ENCODE measurements at regions not wholly inside any gene's neighbourhood (a gene's known extent, or its start where the extent isn't known, plus 50 kb on each side); places are given as distances from the start of the nearest gene placed in this dataset.

DNA sequence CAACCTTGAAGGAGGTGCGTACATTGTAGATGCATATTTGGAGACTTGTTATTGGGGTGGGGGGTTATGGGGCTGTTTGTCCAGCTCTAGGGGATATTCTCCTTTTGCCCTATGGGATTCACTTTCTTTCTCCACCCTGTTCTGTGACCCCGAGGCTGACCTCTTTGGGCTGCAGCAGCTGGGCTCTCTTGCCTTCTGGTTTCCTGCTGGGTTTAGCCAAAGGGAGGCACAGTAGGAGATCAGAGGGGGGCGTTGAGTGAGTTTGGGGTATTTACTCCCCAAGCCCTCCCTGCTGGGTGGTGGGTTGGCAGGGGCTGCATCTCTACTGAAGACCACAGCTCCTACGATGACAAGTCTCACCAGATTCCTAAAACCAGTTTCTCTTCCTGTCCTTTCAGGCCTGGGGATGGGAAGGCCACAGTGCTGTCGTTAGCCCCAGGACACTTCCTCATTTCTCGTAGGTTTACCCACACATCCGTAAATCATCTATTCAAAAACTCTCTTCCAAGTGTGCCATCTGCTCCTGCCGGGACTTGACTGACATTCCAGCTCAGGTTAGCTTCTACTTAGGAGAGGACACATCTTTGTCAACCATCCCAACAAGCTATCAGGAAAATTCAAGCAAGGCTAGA, 127.1 kb downstream of the TMEM30B start:
- TF ChIP-seq EZH2 (IDR thresholded peaks at IDR 0.05; ENCODE audit: low read depth, unreplicated experiment): no peak
- TF ChIP-seq, protein P1, sequence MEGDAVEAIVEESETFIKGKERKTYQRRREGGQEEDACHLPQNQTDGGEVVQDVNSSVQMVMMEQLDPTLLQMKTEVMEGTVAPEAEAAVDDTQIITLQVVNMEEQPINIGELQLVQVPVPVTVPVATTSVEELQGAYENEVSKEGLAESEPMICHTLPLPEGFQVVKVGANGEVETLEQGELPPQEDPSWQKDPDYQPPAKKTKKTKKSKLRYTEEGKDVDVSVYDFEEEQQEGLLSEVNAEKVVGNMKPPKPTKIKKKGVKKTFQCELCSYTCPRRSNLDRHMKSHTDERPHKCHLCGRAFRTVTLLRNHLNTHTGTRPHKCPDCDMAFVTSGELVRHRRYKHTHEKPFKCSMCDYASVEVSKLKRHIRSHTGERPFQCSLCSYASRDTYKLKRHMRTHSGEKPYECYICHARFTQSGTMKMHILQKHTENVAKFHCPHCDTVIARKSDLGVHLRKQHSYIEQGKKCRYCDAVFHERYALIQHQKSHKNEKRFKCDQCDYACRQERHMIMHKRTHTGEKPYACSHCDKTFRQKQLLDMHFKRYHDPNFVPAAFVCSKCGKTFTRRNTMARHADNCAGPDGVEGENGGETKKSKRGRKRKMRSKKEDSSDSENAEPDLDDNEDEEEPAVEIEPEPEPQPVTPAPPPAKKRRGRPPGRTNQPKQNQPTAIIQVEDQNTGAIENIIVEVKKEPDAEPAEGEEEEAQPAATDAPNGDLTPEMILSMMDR (conservative IDR thresholded peaks at IDR 0.05; ENCODE audit: low read depth in 2 of 2): no peak
- no peak for TF ChIP-seq POLR2AphosphoS5 (IDR thresholded peaks at IDR 0.05; ENCODE audit: low read depth)
- TF ChIP-seq JUNB (IDR thresholded peaks at IDR 0.05; ENCODE audit: unreplicated experiment): no peak
- TF ChIP-seq STAT1 (IDR thresholded peaks at IDR 0.05; ENCODE audit: unreplicated experiment): no peak
- TF ChIP-seq, protein P2, sequence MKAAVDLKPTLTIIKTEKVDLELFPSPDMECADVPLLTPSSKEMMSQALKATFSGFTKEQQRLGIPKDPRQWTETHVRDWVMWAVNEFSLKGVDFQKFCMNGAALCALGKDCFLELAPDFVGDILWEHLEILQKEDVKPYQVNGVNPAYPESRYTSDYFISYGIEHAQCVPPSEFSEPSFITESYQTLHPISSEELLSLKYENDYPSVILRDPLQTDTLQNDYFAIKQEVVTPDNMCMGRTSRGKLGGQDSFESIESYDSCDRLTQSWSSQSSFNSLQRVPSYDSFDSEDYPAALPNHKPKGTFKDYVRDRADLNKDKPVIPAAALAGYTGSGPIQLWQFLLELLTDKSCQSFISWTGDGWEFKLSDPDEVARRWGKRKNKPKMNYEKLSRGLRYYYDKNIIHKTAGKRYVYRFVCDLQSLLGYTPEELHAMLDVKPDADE (IDR thresholded peaks at IDR 0.05): no peak
- TF ChIP-seq ZNF331 (CRISPR knock-in tag; IDR thresholded peaks at IDR 0.05; ENCODE audit: low read depth): no peak
- TF ChIP-seq EZH2phosphoT487 (IDR thresholded peaks at IDR 0.05; ENCODE audit: unreplicated experiment): no peak

All from GM23338 (cell line).